ENCODE measurements at regions not wholly inside any gene's neighbourhood (a gene's known extent, or its start where the extent isn't known, plus 50 kb on each side); places are given as distances from the start of the nearest gene placed in this dataset.

DNA sequence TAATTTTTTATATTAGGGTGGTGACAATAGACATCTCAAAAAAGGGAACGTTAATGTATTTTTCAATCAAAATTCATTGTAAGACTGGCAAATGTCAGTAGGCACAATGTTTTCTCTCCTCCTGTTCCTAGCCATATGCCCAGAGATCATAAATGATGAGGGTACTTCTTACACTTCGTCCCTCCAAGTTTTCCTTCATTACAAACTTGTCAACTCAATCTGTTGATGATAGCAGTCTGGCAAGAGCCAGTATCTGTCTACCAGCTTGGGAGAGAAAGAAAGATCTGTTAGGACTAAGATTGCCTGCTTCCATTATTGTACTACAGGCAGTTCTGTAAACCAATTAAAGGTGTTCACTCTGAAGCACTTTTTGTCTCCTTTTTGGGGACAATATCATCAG, 130.9 kb upstream of the DAAM1 start:
- no peak for TF ChIP-seq POLR2A (IDR thresholded peaks at IDR 0.05)
- TF ChIP-seq, protein P1, sequence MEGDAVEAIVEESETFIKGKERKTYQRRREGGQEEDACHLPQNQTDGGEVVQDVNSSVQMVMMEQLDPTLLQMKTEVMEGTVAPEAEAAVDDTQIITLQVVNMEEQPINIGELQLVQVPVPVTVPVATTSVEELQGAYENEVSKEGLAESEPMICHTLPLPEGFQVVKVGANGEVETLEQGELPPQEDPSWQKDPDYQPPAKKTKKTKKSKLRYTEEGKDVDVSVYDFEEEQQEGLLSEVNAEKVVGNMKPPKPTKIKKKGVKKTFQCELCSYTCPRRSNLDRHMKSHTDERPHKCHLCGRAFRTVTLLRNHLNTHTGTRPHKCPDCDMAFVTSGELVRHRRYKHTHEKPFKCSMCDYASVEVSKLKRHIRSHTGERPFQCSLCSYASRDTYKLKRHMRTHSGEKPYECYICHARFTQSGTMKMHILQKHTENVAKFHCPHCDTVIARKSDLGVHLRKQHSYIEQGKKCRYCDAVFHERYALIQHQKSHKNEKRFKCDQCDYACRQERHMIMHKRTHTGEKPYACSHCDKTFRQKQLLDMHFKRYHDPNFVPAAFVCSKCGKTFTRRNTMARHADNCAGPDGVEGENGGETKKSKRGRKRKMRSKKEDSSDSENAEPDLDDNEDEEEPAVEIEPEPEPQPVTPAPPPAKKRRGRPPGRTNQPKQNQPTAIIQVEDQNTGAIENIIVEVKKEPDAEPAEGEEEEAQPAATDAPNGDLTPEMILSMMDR (IDR thresholded peaks at IDR 0.05), result no peak
- no peak for TF ChIP-seq EP300 (IDR thresholded peaks at IDR 0.05)
